Left ventricle myocardium inferior (tissue), 1 donor: ENCODE measurements at regions not wholly inside any gene's neighbourhood (a gene's known extent, or its start where the extent isn't known, plus 50 kb on each side); places are given as distances from the start of the nearest gene placed in this dataset.

Source experiments
- DNase-seq: peaks from one replicate; pipeline ENCODE4 v3.0.0-alpha.2; 2020
- H3K27ac ChIP-seq: fragments of 200-600 bp; replicated peaks from 2 replicates; pipeline ENCODE4 v1.8.0; 2021
- H3K27me3 ChIP-seq: fragments of 200-600 bp; 2 replicates; pipeline ENCODE4 v1.8.0; 2021; ENCODE audit warnings: low read depth
- H3K36me3 ChIP-seq: fragments of 200-600 bp; 2 replicates; pipeline ENCODE4 v1.8.0; 2021
- H3K4me1 ChIP-seq: fragments of 200-600 bp; 2 replicates; pipeline ENCODE4 v1.8.0; 2021
- H3K4me3 ChIP-seq: fragments of 200-600 bp; 2 replicates; pipeline ENCODE4 v1.8.0; 2021; ENCODE audit warnings: mild to moderate bottlenecking, moderate library complexity
- H3K9me3 ChIP-seq: fragments of 200-600 bp; replicated peaks from 2 replicates; pipeline ENCODE4 v1.8.0; 2021
- intact Hi-C: fragments of 100-400 bp; cut with micrococcal nuclease; formaldehyde crosslinking; loops from one replicate; pipeline ENCODE4 v1.11.0; 2022
- TF ChIP-seq, protein P1 (sequence below): fragments of 200-600 bp; IDR thresholded peaks from 2 replicates; pipeline ENCODE4 v1.8.0; 2021; ENCODE audit warnings: antibody characterized with exemption, mild to moderate bottlenecking, borderline replicate concordance
- donor health status: DM: no; HTN: yes; CAD: no; lungs with severe emphysema.

DNA sequence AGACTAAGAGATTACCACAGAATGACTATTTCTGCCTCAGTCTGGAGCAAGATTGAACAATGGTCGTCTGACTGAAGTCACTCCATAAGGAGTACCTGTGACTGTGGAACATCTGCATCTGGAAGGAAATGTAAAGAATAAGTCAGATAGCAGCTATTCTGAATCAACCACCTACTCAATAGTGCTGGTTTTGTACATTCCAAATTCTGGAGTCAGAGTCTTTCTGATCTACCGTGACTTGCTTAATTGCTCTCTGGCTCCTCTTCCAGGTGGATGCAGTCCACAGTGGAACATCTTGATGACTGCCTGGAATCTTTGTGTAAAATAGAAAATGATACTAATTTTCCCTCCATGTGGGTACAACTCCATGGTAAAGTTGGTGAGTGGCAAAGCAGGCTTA lies 156.3 kb upstream of the SEMA3C start:
- peaks cover 11% of the 10 kb centered on the region for H3K9me3 ChIP-seq
- no peaks in the 10 kb centered on the region for H3K27me3 ChIP-seq
- TF ChIP-seq, protein P1, sequence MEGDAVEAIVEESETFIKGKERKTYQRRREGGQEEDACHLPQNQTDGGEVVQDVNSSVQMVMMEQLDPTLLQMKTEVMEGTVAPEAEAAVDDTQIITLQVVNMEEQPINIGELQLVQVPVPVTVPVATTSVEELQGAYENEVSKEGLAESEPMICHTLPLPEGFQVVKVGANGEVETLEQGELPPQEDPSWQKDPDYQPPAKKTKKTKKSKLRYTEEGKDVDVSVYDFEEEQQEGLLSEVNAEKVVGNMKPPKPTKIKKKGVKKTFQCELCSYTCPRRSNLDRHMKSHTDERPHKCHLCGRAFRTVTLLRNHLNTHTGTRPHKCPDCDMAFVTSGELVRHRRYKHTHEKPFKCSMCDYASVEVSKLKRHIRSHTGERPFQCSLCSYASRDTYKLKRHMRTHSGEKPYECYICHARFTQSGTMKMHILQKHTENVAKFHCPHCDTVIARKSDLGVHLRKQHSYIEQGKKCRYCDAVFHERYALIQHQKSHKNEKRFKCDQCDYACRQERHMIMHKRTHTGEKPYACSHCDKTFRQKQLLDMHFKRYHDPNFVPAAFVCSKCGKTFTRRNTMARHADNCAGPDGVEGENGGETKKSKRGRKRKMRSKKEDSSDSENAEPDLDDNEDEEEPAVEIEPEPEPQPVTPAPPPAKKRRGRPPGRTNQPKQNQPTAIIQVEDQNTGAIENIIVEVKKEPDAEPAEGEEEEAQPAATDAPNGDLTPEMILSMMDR: no peak
- H3K4me3 ChIP-seq: no peak overlapping the region
- H3K36me3 ChIP-seq: no peaks in the 10 kb centered on the region
- no peak for DNase-seq
- no peak overlapping the region for H3K27ac ChIP-seq
- no peaks in the 10 kb centered on the region for H3K4me1 ChIP-seq
- intact Hi-C loops: no loop called here

- H3K4me3 ChIP-seq: no peak overlapping the region
- DNase-seq: no peak
- H3K27me3 ChIP-seq: no peaks in the 10 kb centered on the region
- no peak overlapping the region for H3K27ac ChIP-seq
- TF ChIP-seq, protein P1: no peak
- no peaks in the 10 kb centered on the region for H3K4me1 ChIP-seq
- peaks cover 11% of the 10 kb centered on the region for H3K9me3 ChIP-seq
- H3K36me3 ChIP-seq: no peaks in the 10 kb centered on the region
- intact Hi-C loops: no loop called here
These were observed 155.6 kb upstream of the SEMA3C start for GRCh38 chr7:81074406-81074805.

DNA sequence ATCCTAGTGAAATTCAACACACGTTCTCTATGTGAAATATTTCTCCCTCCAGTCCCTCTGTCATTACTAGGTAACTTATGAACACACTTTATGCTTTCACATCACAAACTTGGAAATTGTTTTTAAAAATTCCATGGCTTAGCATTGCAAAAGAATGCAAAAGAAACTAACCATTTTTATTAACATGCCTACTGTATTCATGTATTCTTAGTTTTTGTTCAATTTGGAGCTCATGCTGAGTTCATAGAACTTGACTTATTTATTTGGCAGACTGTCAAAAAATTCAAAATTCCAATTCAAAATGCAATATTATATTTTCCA lies 155.0 kb upstream of the SEMA3C start:
- intact Hi-C loops: no loop called here
- Histone ChIP-seq H3K27me3 (no peaks in the 10 kb centered on the region), H3K9me3 (peaks cover 11% of the 10 kb centered on the region), H3K4me1 (no peaks in the 10 kb centered on the region), H3K27ac (no peak overlapping the region), H3K4me3 (no peak overlapping the region), H3K36me3 (no peaks in the 10 kb centered on the region)
- DNase-seq: no peak
- TF ChIP-seq, protein P1: no peak

DNA sequence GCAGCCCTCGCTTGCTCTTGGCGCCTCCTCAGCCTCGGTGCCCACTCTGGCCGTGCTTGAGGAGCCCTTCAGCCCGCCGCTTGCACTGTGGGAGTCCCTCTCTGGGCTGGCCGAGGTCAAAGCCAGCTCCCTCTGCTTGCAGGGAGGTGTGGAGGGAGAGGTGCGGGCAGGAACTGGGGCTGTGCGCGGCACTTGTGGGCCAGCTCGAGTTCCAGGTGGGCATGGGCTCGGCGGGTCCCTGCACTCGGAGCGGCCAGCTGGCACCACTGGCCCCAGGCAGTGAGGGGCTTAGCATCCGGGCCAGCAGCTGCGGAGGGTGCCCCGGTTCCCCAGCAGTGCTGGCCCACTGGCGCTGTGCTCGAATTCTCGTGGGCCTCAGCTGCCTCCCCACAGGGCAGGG lies 152.1 kb upstream of the SEMA3C start:
- H3K4me3 ChIP-seq: no peak overlapping the region
- H3K36me3 ChIP-seq: no peaks in the 10 kb centered on the region
- no peaks in the 10 kb centered on the region for H3K4me1 ChIP-seq
- H3K27ac ChIP-seq: no peak overlapping the region
- no peaks in the 10 kb centered on the region for H3K9me3 ChIP-seq
- H3K27me3 ChIP-seq: no peaks in the 10 kb centered on the region
- TF ChIP-seq, protein P1: no peak
- intact Hi-C loops: no loop called here
- no peak for DNase-seq

- intact Hi-C loops: no loop called here
- Histone ChIP-seq H3K9me3 (no peaks in the 10 kb centered on the region), H3K4me3 (no peak overlapping the region), H3K4me1 (peaks cover 11% of the 10 kb centered on the region), H3K27me3 (no peaks in the 10 kb centered on the region), H3K27ac (no peak overlapping the region), H3K36me3 (no peaks in the 10 kb centered on the region)
- TF ChIP-seq, protein P1: no peak
- no peak for DNase-seq
These were observed 147.9 kb upstream of the SEMA3C start for GRCh38 chr7:81066797-81067196.

GRCh38 chr7:81064426-81064825 lies 145.6 kb upstream of the SEMA3C start:
- intact Hi-C loops: no loop called here
- Histone ChIP-seq H3K4me3 (no peak overlapping the region), H3K4me1 (peaks cover 11% of the 10 kb centered on the region), H3K27me3 (no peaks in the 10 kb centered on the region), H3K36me3 (no peaks in the 10 kb centered on the region), H3K27ac (no peak overlapping the region), H3K9me3 (no peaks in the 10 kb centered on the region)
- no peak for DNase-seq
- TF ChIP-seq, protein P1: no peak
